CD4-positive, alpha-beta memory T cell (primary cell): ENCODE measurements at regions not wholly inside any gene's neighbourhood (a gene's known extent, or its start where the extent isn't known, plus 50 kb on each side); places are given as distances from the start of the nearest gene placed in this dataset.

ENCODE experiments used
- CTCF ChIA-PET: fragments of 350-600 bp; sonication (Branson Sonifier 250); formaldehyde crosslinking; loops from one replicate; lab custom pipeline; 2021; ENCODE audit warnings: inconsistent platforms; ENCODE audit not compliant: partially characterized antibody; lab: Charles Lee
- POLR2A ChIA-PET: fragments of 350-600 bp; sonication (Branson Sonifier 250); formaldehyde crosslinking; loops from one replicate; lab custom pipeline; 2021; ENCODE audit not compliant: partially characterized antibody; lab: Charles Lee
- DNase-seq, 5 donors: peaks; one replicate each; pipeline versions ENCODE4 v3.0.0 to v3.0.0-alpha.2; 2020 to 2022; ENCODE audit warnings: mixed read lengths in 1 of 5
- H3K27ac ChIP-seq: one replicate; pipeline ENCODE4 v1.7.0; 2013; ENCODE audit warnings: low read depth, low read length
- H3K27me3 ChIP-seq: 2 replicates; pipeline ENCODE4 v1.7.0; 2013; ENCODE audit warnings: mild to moderate bottlenecking, low read length, moderate library complexity; ENCODE audit not compliant: insufficient read depth
- H3K36me3 ChIP-seq: 2 replicates; pipeline ENCODE4 v1.7.0; 2013; ENCODE audit warnings: mild to moderate bottlenecking, low read length, moderate library complexity; ENCODE audit not compliant: insufficient read depth
- H3K4me1 ChIP-seq: 2 replicates; pipeline ENCODE4 v1.7.0; 2013; ENCODE audit warnings: mild to moderate bottlenecking, low read length, moderate library complexity; ENCODE audit not compliant: insufficient read depth
- H3K4me3 ChIP-seq, 2 donors: one replicate each; pipeline ENCODE4 v1.7.0; 2013; ENCODE audit warnings: low read length in 2 of 2, mild to moderate bottlenecking in 1 of 2
- H3K9me3 ChIP-seq, 2 donors: one replicate each; pipeline ENCODE4 v1.7.0; 2013; ENCODE audit warnings: low read length in 2 of 2, control low read depth in 1 of 2; ENCODE audit not compliant: control insufficient read depth in 1 of 2
- H3K27ac Mint-ChIP-seq, 7 donors: one replicate each; pipeline ENCODE4 v1.8.0; 2020 to 2021; ENCODE audit warnings: mixed read lengths in 7 of 7, mild to moderate bottlenecking in 6 of 7, inconsistent platforms in 3 of 7, moderate library complexity in 3 of 7
- H3K27me3 Mint-ChIP-seq, 2 donors: one replicate each; pipeline ENCODE4 v1.8.0; 2020 to 2021; ENCODE audit warnings: mixed read lengths in 2 of 2
- H3K36me3 Mint-ChIP-seq, 2 donors: one replicate each; pipeline ENCODE4 v1.8.0; 2020 to 2021; ENCODE audit warnings: mixed read lengths in 2 of 2, inconsistent platforms in 1 of 2, mild to moderate bottlenecking in 1 of 2
- H3K4me1 Mint-ChIP-seq, 4 donors: one replicate each; pipeline ENCODE4 v1.8.0; 2020 to 2021; ENCODE audit warnings: mixed read lengths in 4 of 4, mild to moderate bottlenecking in 1 of 4
- H3K4me3 Mint-ChIP-seq, 8 donors: one replicate each; pipeline ENCODE4 v1.8.0; 2020 to 2021; ENCODE audit warnings: mixed read lengths in 8 of 8, mild to moderate bottlenecking in 7 of 8, moderate library complexity in 6 of 8, inconsistent platforms in 3 of 8
- H3K9me3 Mint-ChIP-seq, 8 donors: one replicate each; pipeline ENCODE4 v1.8.0; 2020 to 2021; ENCODE audit warnings: mixed read lengths in 8 of 8, mild to moderate bottlenecking in 5 of 8, inconsistent platforms in 3 of 8, moderate library complexity in 1 of 8
- intact Hi-C: fragments of 100-400 bp; cut with micrococcal nuclease; formaldehyde crosslinking; loops from one replicate; pipeline ENCODE4 v1.15.1; 2023

GRCh38 chr2:184004948-184005672, 593.2 kb upstream of the ZNF804A start:
- Histone ChIP-seq H3K4me1 (no peaks in the 10 kb centered on the region), H3K27ac (no peak overlapping the region), H3K27me3 (no peaks in the 10 kb centered on the region), H3K36me3 (no peaks in the 10 kb centered on the region), H3K4me3 (no peak overlapping the region), H3K9me3 (no peaks in the 10 kb centered on the region)
- intact Hi-C loops = no loop called here
- H3K4me3 Mint-ChIP-seq = no peak overlapping the region
- peaks cover 0 to 3% (median 0%) of the 10 kb centered on the region in 8 donors for H3K9me3 Mint-ChIP-seq
- no peaks in the 10 kb centered on the region for H3K4me1 Mint-ChIP-seq
- H3K27ac Mint-ChIP-seq = no peak overlapping the region
- H3K27me3 Mint-ChIP-seq = no peaks in the 10 kb centered on the region
- H3K36me3 Mint-ChIP-seq = no peaks in the 10 kb centered on the region
- ChIA-PET CTCF (no interaction called here), POLR2A (no interaction called here)
- no peak for DNase-seq

DNA sequence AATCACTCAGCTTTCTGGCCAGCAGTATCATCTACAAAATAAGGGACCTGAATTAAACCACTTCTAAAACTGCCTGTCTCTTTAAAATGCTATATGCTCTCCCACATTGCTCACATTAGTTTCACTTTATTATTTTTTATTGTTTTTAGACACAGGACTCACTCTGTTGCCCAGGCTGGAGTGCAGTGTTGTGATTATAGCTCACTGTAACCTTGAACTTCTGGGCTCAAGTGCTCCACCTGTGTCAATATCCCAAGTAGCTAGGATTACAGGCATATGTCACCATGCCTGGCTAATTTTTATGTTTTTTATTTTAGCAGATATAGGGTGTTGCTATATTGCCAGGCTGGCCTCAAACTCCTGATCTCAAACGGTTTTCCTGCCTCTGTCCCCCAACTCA, 591.3 kb upstream of the ZNF804A start:
- intact Hi-C loops = no loop called here
- Histone ChIP-seq H3K4me3 (no peak overlapping the region), H3K4me1 (no peaks in the 10 kb centered on the region), H3K27me3 (no peaks in the 10 kb centered on the region), H3K27ac (no peak overlapping the region), H3K36me3 (no peaks in the 10 kb centered on the region), H3K9me3 (no peaks in the 10 kb centered on the region)
- Mint-ChIP-seq H3K4me3 (no peak overlapping the region), H3K27ac (no peak overlapping the region), H3K4me1 (no peaks in the 10 kb centered on the region), H3K36me3 (no peaks in the 10 kb centered on the region), H3K9me3 (peaks cover 0 to 3% (median 0%) of the 10 kb centered on the region in 8 donors), H3K27me3 (no peaks in the 10 kb centered on the region)
- no peak for DNase-seq
- ChIA-PET CTCF (no interaction called here), POLR2A (no interaction called here)

DNA sequence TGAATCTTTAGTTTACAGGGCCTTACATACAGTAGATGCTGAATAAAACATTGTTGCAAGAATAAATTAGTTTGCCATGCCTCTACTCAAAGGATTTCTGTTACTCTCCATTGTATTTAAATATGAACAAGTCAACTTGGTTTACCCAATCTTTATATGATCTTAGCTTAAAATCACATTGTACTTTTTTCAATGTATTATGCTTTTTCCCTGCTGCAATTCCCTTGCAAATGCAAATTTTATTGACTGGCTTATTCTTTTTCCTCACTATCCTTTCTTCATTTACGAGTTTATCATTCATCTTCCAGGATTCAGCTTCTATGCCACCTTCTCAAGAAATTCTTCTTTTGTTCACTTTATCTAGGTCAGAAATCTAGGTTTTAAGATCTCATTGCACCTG, 571.4 kb upstream of the ZNF804A start:
- Histone ChIP-seq H3K9me3 (no peaks in the 10 kb centered on the region), H3K4me1 (no peaks in the 10 kb centered on the region), H3K4me3 (no peak overlapping the region), H3K27ac (no peak overlapping the region), H3K36me3 (no peaks in the 10 kb centered on the region), H3K27me3 (no peaks in the 10 kb centered on the region)
- DNase-seq = no peak
- no peaks in the 10 kb centered on the region for H3K4me1 Mint-ChIP-seq
- peaks cover 0 to 5% (median 3%) of the 10 kb centered on the region in 8 donors for H3K9me3 Mint-ChIP-seq
- H3K4me3 Mint-ChIP-seq = no peak overlapping the region
- CTCF ChIA-PET = interaction anchor here (0.7 kb wide), 1 partner anchor 384 kb away, joined by 3 read pairs; no protein-coding TSS in a partner anchor
- intact Hi-C loops = no loop called here
- POLR2A ChIA-PET = no interaction called here
- no peak overlapping the region for H3K27ac Mint-ChIP-seq
- no peaks in the 10 kb centered on the region for H3K27me3 Mint-ChIP-seq
- no peaks in the 10 kb centered on the region for H3K36me3 Mint-ChIP-seq

DNA sequence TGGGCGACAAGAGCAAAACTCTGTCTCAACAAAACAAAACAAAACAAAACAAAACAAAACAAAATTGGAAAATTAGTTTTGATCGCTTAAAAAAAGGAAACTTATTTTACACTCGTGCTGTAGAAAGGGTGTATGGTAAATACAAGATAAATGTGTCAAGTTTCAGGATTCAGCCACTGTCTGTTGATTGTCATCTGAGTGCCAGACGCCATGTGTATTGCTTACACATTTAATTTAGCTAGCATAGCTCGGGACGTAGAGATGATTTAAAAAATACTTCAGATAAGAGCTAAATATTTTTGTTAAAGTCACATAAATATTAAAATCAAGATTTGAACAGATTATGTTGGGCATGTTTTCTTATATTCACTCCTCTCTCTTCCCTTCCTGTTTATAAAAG, 568.1 kb upstream of the ZNF804A start:
- Mint-ChIP-seq H3K9me3 (peaks cover 0 to 2% (median 0%) of the 10 kb centered on the region in 8 donors), H3K4me3 (no peak overlapping the region), H3K4me1 (no peaks in the 10 kb centered on the region), H3K27me3 (no peaks in the 10 kb centered on the region), H3K36me3 (no peaks in the 10 kb centered on the region), H3K27ac (no peak overlapping the region)
- Histone ChIP-seq H3K4me3 (no peak overlapping the region), H3K27me3 (no peaks in the 10 kb centered on the region), H3K9me3 (no peaks in the 10 kb centered on the region), H3K36me3 (no peaks in the 10 kb centered on the region), H3K4me1 (no peaks in the 10 kb centered on the region), H3K27ac (no peak overlapping the region)
- ChIA-PET CTCF (no interaction called here), POLR2A (no interaction called here)
- DNase-seq = no peak
- intact Hi-C loops = no loop called here

GRCh38 chr2:184030989-184031388, 567.3 kb upstream of the ZNF804A start:
- DNase-seq = no peak
- ChIA-PET CTCF (no interaction called here), POLR2A (no interaction called here)
- H3K4me1 Mint-ChIP-seq = no peaks in the 10 kb centered on the region
- H3K4me3 Mint-ChIP-seq = no peak overlapping the region
- H3K9me3 ChIP-seq = no peaks in the 10 kb centered on the region
- H3K4me3 ChIP-seq = no peak overlapping the region
- no peak overlapping the region for H3K27ac ChIP-seq
- H3K9me3 Mint-ChIP-seq = peaks cover 0 to 3% (median 0%) of the 10 kb centered on the region in 8 donors
- H3K27ac Mint-ChIP-seq = no peak overlapping the region
- H3K4me1 ChIP-seq = no peaks in the 10 kb centered on the region
- H3K36me3 ChIP-seq = no peaks in the 10 kb centered on the region
- no peaks in the 10 kb centered on the region for H3K27me3 Mint-ChIP-seq
- no peaks in the 10 kb centered on the region for H3K27me3 ChIP-seq
- H3K36me3 Mint-ChIP-seq = no peaks in the 10 kb centered on the region
- intact Hi-C loops = no loop called here

DNA sequence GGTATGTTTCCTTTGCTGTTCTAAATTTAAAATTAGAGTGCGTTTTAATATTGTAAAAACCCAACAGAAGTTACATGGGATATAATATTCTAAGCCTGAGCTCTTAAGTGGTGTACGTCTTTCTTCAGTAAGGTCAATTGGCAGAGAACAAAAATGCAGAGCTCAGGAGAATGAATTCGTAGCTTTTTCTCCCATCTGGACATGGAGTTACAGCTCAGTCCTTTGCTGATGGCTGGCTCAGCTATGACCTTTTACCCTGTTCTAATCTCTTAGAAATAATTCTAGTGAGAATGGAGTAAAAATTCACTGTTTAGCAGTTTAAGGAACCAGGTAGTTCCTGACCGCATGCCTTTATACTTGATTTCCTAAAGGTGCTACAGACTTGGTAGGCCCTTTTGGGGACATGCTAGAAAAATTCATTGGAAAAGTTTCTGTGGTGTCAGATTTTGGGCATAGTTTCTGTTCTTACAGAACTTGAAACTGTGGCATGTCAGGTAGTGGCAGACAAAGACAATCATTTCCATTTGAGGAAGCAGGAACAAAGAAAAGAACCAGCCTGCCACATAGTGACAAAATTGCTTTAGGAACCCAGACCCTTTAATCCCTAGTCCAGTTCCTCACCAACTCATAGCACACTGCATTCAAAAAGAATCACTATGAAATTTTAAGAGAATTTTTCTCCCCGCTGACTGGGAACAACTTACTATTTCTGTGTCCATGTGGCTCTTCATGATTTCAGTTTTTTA, 566.8 kb upstream of the ZNF804A start:
- Histone ChIP-seq H3K4me1 (no peaks in the 10 kb centered on the region), H3K9me3 (no peaks in the 10 kb centered on the region), H3K36me3 (no peaks in the 10 kb centered on the region), H3K27ac (no peak overlapping the region), H3K27me3 (no peaks in the 10 kb centered on the region), H3K4me3 (no peak overlapping the region)
- POLR2A ChIA-PET = no interaction called here
- peaks cover 0 to 3% (median 0%) of the 10 kb centered on the region in 8 donors for H3K9me3 Mint-ChIP-seq
- DNase-seq = no peak
- H3K4me3 Mint-ChIP-seq = no peak overlapping the region
- H3K4me1 Mint-ChIP-seq = no peaks in the 10 kb centered on the region
- H3K36me3 Mint-ChIP-seq = no peaks in the 10 kb centered on the region
- intact Hi-C loops = no loop called here
- H3K27me3 Mint-ChIP-seq = no peaks in the 10 kb centered on the region
- CTCF ChIA-PET = no interaction called here
- no peak overlapping the region for H3K27ac Mint-ChIP-seq

- no peak overlapping the region for H3K4me3 Mint-ChIP-seq
- POLR2A ChIA-PET = no interaction called here
- DNase-seq = no peak
- Histone ChIP-seq H3K4me1 (no peaks in the 10 kb centered on the region), H3K4me3 (no peak overlapping the region), H3K27me3 (no peaks in the 10 kb centered on the region), H3K9me3 (no peaks in the 10 kb centered on the region), H3K36me3 (no peaks in the 10 kb centered on the region), H3K27ac (no peak overlapping the region)
- no peak overlapping the region for H3K27ac Mint-ChIP-seq
- no peaks in the 10 kb centered on the region for H3K27me3 Mint-ChIP-seq
- intact Hi-C loops = no loop called here
- peaks cover 0 to 3% (median 0%) of the 10 kb centered on the region in 8 donors for H3K9me3 Mint-ChIP-seq
- CTCF ChIA-PET = no interaction called here
- H3K4me1 Mint-ChIP-seq = no peaks in the 10 kb centered on the region
- H3K36me3 Mint-ChIP-seq = no peaks in the 10 kb centered on the region
These were observed 565.3 kb upstream of the ZNF804A start for GRCh38 chr2:184032983-184033382.
